IMR-90 (cell line): ENCODE measurements at regions not wholly inside any gene's neighbourhood (a gene's known extent, or its start where the extent isn't known, plus 50 kb on each side); places are given as distances from the start of the nearest gene placed in this dataset.

ENCODE experiments used
- ATAC-seq: fragments of 200-7000 bp; cut with Tn5 transposase; 2 replicates; pipeline ENCODE4 v1.9.1; 2020; ENCODE audit warnings: low read depth, mild to moderate bottlenecking, moderate library complexity
- BruUV-seq: library from RNA; stranded (reverse); fragments of 400-500 nt; replicated peaks from 2 replicates; lab custom pipeline; 2021; lab: Mats Ljungman, UMichigan
- CTCF ChIA-PET: fragments of 300-600 bp; formaldehyde crosslinking; extraction: SDS; loops from one replicate; lab custom pipeline; 2021; ENCODE audit warnings: antibody characterized with exemption; lab: Yijun Ruan, JAX
- POLR2A ChIA-PET: fragments of 300-600 bp; sonication (Branson Sonifier 250); formaldehyde crosslinking; loops from one replicate; lab custom pipeline; 2022; ENCODE audit warnings: antibody characterized with exemption; ENCODE audit not compliant: unreplicated experiment; lab: Charles Lee
- DNase-seq: peaks from one replicate; pipeline ENCODE4 v3.0.0; 2013
- H2AFZ ChIP-seq: replicated peaks from 2 replicates; pipeline ENCODE3; 2013; ENCODE audit warnings: low read length, mild to moderate bottlenecking; ENCODE audit not compliant: poor library complexity
- H2AK5ac ChIP-seq: 2 replicates; pipeline ENCODE4 v1.6.1; 2013; ENCODE audit warnings: low read depth, low read length, inconsistent platforms
- H2AK9ac ChIP-seq: replicated peaks from 2 replicates; pipeline ENCODE3; 2013; ENCODE audit warnings: mild to moderate bottlenecking, low read depth, low read length, moderate library complexity; ENCODE audit not compliant: poor library complexity
- H2BK120ac ChIP-seq: 2 replicates; pipeline ENCODE4 v1.6.1; 2013; ENCODE audit warnings: low read depth, low read length, inconsistent platforms
- H2BK15ac ChIP-seq: 3 replicates; pipeline ENCODE4 v1.6.1; 2013; ENCODE audit warnings: low read depth, low read length, inconsistent platforms
- H2BK20ac ChIP-seq: 2 replicates; pipeline ENCODE4 v1.6.1; 2013; ENCODE audit warnings: low read depth, mild to moderate bottlenecking, inconsistent platforms, low read length, moderate library complexity
- H2BK5ac ChIP-seq: 2 replicates; pipeline ENCODE4 v1.6.1; 2013; ENCODE audit warnings: mild to moderate bottlenecking, low read depth, low read length, inconsistent platforms; ENCODE audit not compliant: poor library complexity, severe bottlenecking
- H3K14ac ChIP-seq: replicated peaks from 2 replicates; pipeline ENCODE4 v1.6.1; 2013; ENCODE audit warnings: low read depth, low read length, inconsistent platforms
- H3K18ac ChIP-seq: 2 replicates; pipeline ENCODE4 v1.6.1; 2013; ENCODE audit warnings: low read depth, low read length, control low read depth
- H3K23ac ChIP-seq: 2 replicates; pipeline ENCODE4 v1.6.1; 2013; ENCODE audit warnings: low read depth, low read length, inconsistent platforms
- H3K27ac ChIP-seq: 2 replicates; pipeline ENCODE4 v1.5.1; 2013; ENCODE audit warnings: mild to moderate bottlenecking, control low read depth, low read length; ENCODE audit not compliant: insufficient read depth
- H3K27me3 ChIP-seq: 2 replicates; pipeline ENCODE4 v1.6.1; 2013; ENCODE audit warnings: low read length; ENCODE audit not compliant: control insufficient read depth, insufficient read depth
- H3K36me3 ChIP-seq: 2 replicates; pipeline ENCODE4 v1.6.1; 2013; ENCODE audit warnings: low read length, mixed read lengths; ENCODE audit not compliant: control insufficient read depth, insufficient read depth
- H3K4ac ChIP-seq: 2 replicates; pipeline ENCODE4 v1.6.1; 2013; ENCODE audit warnings: low read depth, low read length, inconsistent platforms
- H3K4me1 ChIP-seq: 2 replicates; pipeline ENCODE4 v1.6.1; 2013; ENCODE audit warnings: low read length, mixed read lengths; ENCODE audit not compliant: control insufficient read depth, insufficient read depth
- H3K4me2 ChIP-seq: 2 replicates; pipeline ENCODE4 v1.6.1; 2013; ENCODE audit warnings: low read depth, mild to moderate bottlenecking, control low read depth, low read length, moderate library complexity
- H3K4me3 ChIP-seq: 2 replicates; pipeline ENCODE4 v1.5.1; 2013; ENCODE audit warnings: low read depth, mild to moderate bottlenecking, control low read depth, low read length, moderate library complexity; ENCODE audit not compliant: insufficient read depth
- H3K56ac ChIP-seq: 2 replicates; pipeline ENCODE4 v1.6.1; 2013; ENCODE audit warnings: low read length, inconsistent platforms; ENCODE audit not compliant: insufficient read depth; ENCODE audit errors: extremely low read depth
- H3K79me1 ChIP-seq, 2 experiments: 2 replicates each; pipeline ENCODE4 v1.6.1; 2013; ENCODE audit warnings: low read length in 2 of 2, inconsistent platforms in 1 of 2, low read depth in 1 of 2
- H3K9ac ChIP-seq: 2 replicates; pipeline ENCODE4 v1.6.1; 2013; ENCODE audit warnings: low read depth, low read length, control low read depth
- H3K9me1 ChIP-seq: 2 replicates; pipeline ENCODE4 v1.6.1; 2013; ENCODE audit warnings: low read length, inconsistent platforms; ENCODE audit not compliant: insufficient read depth
- H3K9me3 ChIP-seq: 2 replicates; pipeline ENCODE4 v1.6.1; 2013; ENCODE audit warnings: low read length; ENCODE audit not compliant: control insufficient read depth, insufficient read depth
- H4K20me1 ChIP-seq: 2 replicates; pipeline ENCODE4 v1.6.1; 2013; ENCODE audit warnings: low read length, inconsistent platforms; ENCODE audit not compliant: insufficient read depth
- H4K5ac ChIP-seq: 2 replicates; pipeline ENCODE4 v1.6.1; 2013; ENCODE audit warnings: mild to moderate bottlenecking, low read depth, low read length, control low read depth
- H4K8ac ChIP-seq, 2 experiments: 2 replicates each; pipeline ENCODE4 v1.6.1; 2013; ENCODE audit warnings: low read depth in 2 of 2, low read length in 2 of 2, control low read depth in 1 of 2, inconsistent platforms in 1 of 2
- H4K91ac ChIP-seq: 2 replicates; pipeline ENCODE4 v1.6.1; 2013; ENCODE audit warnings: low read depth, low read length, inconsistent platforms; ENCODE audit not compliant: insufficient read depth
- BHLHE40 ChIP-seq: fragments of 150-350 bp; IDR thresholded peaks from 2 replicates; pipeline ENCODE4 v1.6.1; 2016; ENCODE audit warnings: mild to moderate bottlenecking, low read depth, low read length
- CEBPB ChIP-seq: IDR thresholded peaks from 2 replicates; pipeline ENCODE4 v1.6.1; 2012; ENCODE audit warnings: low read depth, low read length, improper control_type of control experiment
- CHD1 ChIP-seq: IDR thresholded peaks from 2 replicates; pipeline ENCODE4 v1.6.1; 2012; ENCODE audit warnings: low read depth, low read length, improper control_type of control experiment
- ELK1 ChIP-seq: fragments of 150-350 bp; IDR thresholded peaks from 2 replicates; pipeline ENCODE4 v1.6.1; 2016; ENCODE audit warnings: low read depth, mild to moderate bottlenecking, low read length, moderate library complexity, borderline replicate concordance
- FOS ChIP-seq: fragments of 150-350 bp; IDR thresholded peaks from 2 replicates; pipeline ENCODE4 v1.6.1; 2016; ENCODE audit warnings: low read depth, low read length
- MAFK ChIP-seq: IDR thresholded peaks from 2 replicates; pipeline ENCODE4 v1.6.1; 2012; ENCODE audit warnings: low read depth, low read length, improper control_type of control experiment
- MAZ ChIP-seq: IDR thresholded peaks from 2 replicates; pipeline ENCODE4 v1.6.1; 2012; ENCODE audit warnings: low read depth, mild to moderate bottlenecking, low read length, improper control_type of control experiment, moderate library complexity, borderline replicate concordance
- MXI1 ChIP-seq: IDR thresholded peaks from 2 replicates; pipeline ENCODE4 v1.6.1; 2012; ENCODE audit warnings: low read depth, mild to moderate bottlenecking, low read length, moderate library complexity, borderline replicate concordance
- NFE2L2 ChIP-seq: fragments of 150-350 bp; IDR thresholded peaks from 2 replicates; pipeline ENCODE4 v1.6.1; 2016; ENCODE audit warnings: low read depth, mild to moderate bottlenecking, low read length
- POLR2A ChIP-seq: IDR thresholded peaks from 2 replicates; pipeline ENCODE4 v1.6.1; 2012; ENCODE audit warnings: mild to moderate bottlenecking, low read depth, low read length
- RAD21 ChIP-seq: IDR thresholded peaks from 2 replicates; pipeline ENCODE4 v1.6.1; 2012; ENCODE audit warnings: low read length, improper control_type of control experiment
- RCOR1 ChIP-seq: IDR thresholded peaks from 2 replicates; pipeline ENCODE4 v1.6.1; 2012; ENCODE audit warnings: mild to moderate bottlenecking, low read length, improper control_type of control experiment; ENCODE audit not compliant: insufficient replicate concordance
- RFX5 ChIP-seq: IDR thresholded peaks from 2 replicates; pipeline ENCODE4 v1.8.0; 2012; ENCODE audit warnings: low read depth, mild to moderate bottlenecking, low read length, moderate library complexity
- SMC3 ChIP-seq: fragments of 150-350 bp; IDR thresholded peaks from 2 replicates; pipeline ENCODE4 v1.6.1; 2016; ENCODE audit warnings: low read depth, mild to moderate bottlenecking, antibody characterized with exemption, low read length, moderate library complexity
- WGBS, 2 experiments: methylation state at CpG; one replicate each; pipeline versions ENCODE4 v1.1.5 to v1.1.7; 2013; ENCODE audit warnings: missing lambda C conversion rate in 2 of 2; ENCODE audit not compliant: insufficient read length in 1 of 2; ENCODE audit errors: extremely low coverage in 2 of 2; 5-methylcytosine and 5-hydroxymethylcytosine counted together
- dilution Hi-C: fragments of 300-500 bp; cut with HindIII; formaldehyde crosslinking; loops from one replicate; pipeline ENCODE4 v1.14.3; 2018; ENCODE audit warnings: low sequenced_read_pairs; ENCODE audit not compliant: unreplicated experiment
- in situ Hi-C: fragments of 300-500 bp; cut with MboI; formaldehyde crosslinking; loops from 3 replicates; pipeline ENCODE4 v1.14.3; 2019; ENCODE audit warnings: low sequenced_read_pairs, inconsistent platforms, mixed read lengths
- intact Hi-C: fragments of 100-400 bp; cut with micrococcal nuclease; formaldehyde crosslinking; loops from 2 replicates; pipeline ENCODE4 v1.10.0; 2022
- TF ChIP-seq, protein P1 (sequence below): fragments of 150-350 bp; IDR thresholded peaks from 2 replicates; pipeline ENCODE4 v1.6.1; 2017; ENCODE audit warnings: mild to moderate bottlenecking, antibody characterized with exemption, low read length, low read depth
- TF ChIP-seq, protein P2 (sequence below): conservative IDR thresholded peaks from 2 replicates; pipeline ENCODE4 v1.5.1; 2012; ENCODE audit warnings: mild to moderate bottlenecking, low read depth, low read length, improper control_type of control experiment

GRCh38 chr2:175769200-175769599 lies 232.9 kb downstream of the LNPK start:
- no peak for DNase-seq
- H3K27ac ChIP-seq, result no peak overlapping the region
- no peaks in the 10 kb centered on the region for H3K36me3 ChIP-seq
- no peak overlapping the region for H3K4me2 ChIP-seq
- POLR2A ChIA-PET, result no interaction called here
- H3K9me1 ChIP-seq, result no peaks in the 10 kb centered on the region
- H4K20me1 ChIP-seq, result no peaks in the 10 kb centered on the region
- H2BK120ac ChIP-seq, result no peak overlapping the region
- H3K18ac ChIP-seq, result no peak overlapping the region
- ATAC-seq, result no peak
- H3K4me1 ChIP-seq, result no peaks in the 10 kb centered on the region
- no peak overlapping the region for H2AK9ac ChIP-seq
- no peak overlapping the region for H2BK5ac ChIP-seq
- in situ Hi-C loops (no loop called here), dilution Hi-C loops (no loop called here), intact Hi-C loops (no loop called here)
- H3K79me1 ChIP-seq, result no peaks in the 10 kb centered on the region
- no peak overlapping the region for H2AFZ ChIP-seq
- TF ChIP-seq CEBPB, result no peak
- no peak for TF ChIP-seq POLR2A
- TF ChIP-seq MAZ, result no peak
- no peak for TF ChIP-seq SMC3
- no peak for TF ChIP-seq RCOR1
- TF ChIP-seq FOS, result no peak
- peak; percentile 97 for TF ChIP-seq MAFK
- no peak for TF ChIP-seq ELK1
- peak; percentile 94 for TF ChIP-seq NFE2L2
- no peak for TF ChIP-seq BHLHE40
- no peak for TF ChIP-seq RAD21
- TF ChIP-seq, protein P1, sequence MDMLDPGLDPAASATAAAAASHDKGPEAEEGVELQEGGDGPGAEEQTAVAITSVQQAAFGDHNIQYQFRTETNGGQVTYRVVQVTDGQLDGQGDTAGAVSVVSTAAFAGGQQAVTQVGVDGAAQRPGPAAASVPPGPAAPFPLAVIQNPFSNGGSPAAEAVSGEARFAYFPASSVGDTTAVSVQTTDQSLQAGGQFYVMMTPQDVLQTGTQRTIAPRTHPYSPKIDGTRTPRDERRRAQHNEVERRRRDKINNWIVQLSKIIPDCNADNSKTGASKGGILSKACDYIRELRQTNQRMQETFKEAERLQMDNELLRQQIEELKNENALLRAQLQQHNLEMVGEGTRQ, result no peak
- TF ChIP-seq CHD1, result no peak
- no peak for TF ChIP-seq MXI1
- TF ChIP-seq RFX5, result no peak
- TF ChIP-seq, protein P2, sequence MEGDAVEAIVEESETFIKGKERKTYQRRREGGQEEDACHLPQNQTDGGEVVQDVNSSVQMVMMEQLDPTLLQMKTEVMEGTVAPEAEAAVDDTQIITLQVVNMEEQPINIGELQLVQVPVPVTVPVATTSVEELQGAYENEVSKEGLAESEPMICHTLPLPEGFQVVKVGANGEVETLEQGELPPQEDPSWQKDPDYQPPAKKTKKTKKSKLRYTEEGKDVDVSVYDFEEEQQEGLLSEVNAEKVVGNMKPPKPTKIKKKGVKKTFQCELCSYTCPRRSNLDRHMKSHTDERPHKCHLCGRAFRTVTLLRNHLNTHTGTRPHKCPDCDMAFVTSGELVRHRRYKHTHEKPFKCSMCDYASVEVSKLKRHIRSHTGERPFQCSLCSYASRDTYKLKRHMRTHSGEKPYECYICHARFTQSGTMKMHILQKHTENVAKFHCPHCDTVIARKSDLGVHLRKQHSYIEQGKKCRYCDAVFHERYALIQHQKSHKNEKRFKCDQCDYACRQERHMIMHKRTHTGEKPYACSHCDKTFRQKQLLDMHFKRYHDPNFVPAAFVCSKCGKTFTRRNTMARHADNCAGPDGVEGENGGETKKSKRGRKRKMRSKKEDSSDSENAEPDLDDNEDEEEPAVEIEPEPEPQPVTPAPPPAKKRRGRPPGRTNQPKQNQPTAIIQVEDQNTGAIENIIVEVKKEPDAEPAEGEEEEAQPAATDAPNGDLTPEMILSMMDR, result no peak
- H3K9me3 ChIP-seq, result no peaks in the 10 kb centered on the region
- H3K56ac ChIP-seq, result no peak overlapping the region
- H3K27me3 ChIP-seq, result no peaks in the 10 kb centered on the region; the same call in 1 of the 2 replicates
- no peak overlapping the region for H2BK15ac ChIP-seq
- H3K4me3 ChIP-seq, result no peak overlapping the region
- H4K91ac ChIP-seq, result no peak overlapping the region
- no peak overlapping the region for H4K5ac ChIP-seq
- no CpG with 5 or more reads among the region's 1 CpG for WGBS, 2 experiments
- no peak overlapping the region for H4K8ac ChIP-seq
- no TSS peak for BruUV-seq
- CTCF ChIA-PET, result no interaction called here
- H3K14ac ChIP-seq, result no peak overlapping the region
- no peak overlapping the region for H2BK20ac ChIP-seq
- no peak overlapping the region for H2AK5ac ChIP-seq
- H3K23ac ChIP-seq, result no peak overlapping the region
- no peak overlapping the region for H3K9ac ChIP-seq
- no peak overlapping the region for H3K4ac ChIP-seq
